GM19467 (cell line): ENCODE measurements at regions not wholly inside any gene's neighbourhood (a gene's known extent, or its start where the extent isn't known, plus 50 kb on each side); places are given as distances from the start of the nearest gene placed in this dataset.
"Not testable (repeated sequence)": the region's sequence is repeated elsewhere in the genome, so short reads cannot be mapped to it uniquely, and the experiment has no call there.

ENCODE experiments used
- ATAC-seq: cut with Tn5 transposase; IDR thresholded peaks from one replicate; pipeline ENCODE4 v1.9.1; 2021; ENCODE audit warnings: mild to moderate bottlenecking, moderate library complexity; ENCODE audit not compliant: unreplicated experiment

GRCh38 chr11:22449441-22449840, 111.3 kb downstream of the SLC17A6 start:
- no peak for ATAC-seq

GRCh38 chr11:22444076-22444475, 105.9 kb downstream of the SLC17A6 start:
- no peak for ATAC-seq

GRCh38 chr11:22441831-22442230, 103.7 kb downstream of the SLC17A6 start:
- ATAC-seq: no peak

GRCh38 chr11:22435582-22435981, 97.4 kb downstream of the SLC17A6 start:
- ATAC-seq: not testable (repeated sequence)

- no peak for ATAC-seq
Measured at GRCh38 chr11:22433517-22433916, 95.3 kb downstream of the SLC17A6 start.

- no peak for ATAC-seq
Measured at GRCh38 chr11:22433094-22433455, 94.9 kb downstream of the SLC17A6 start.

- ATAC-seq: no peak
Measured at GRCh38 chr11:22432291-22433093, 94.3 kb downstream of the SLC17A6 start.

- no peak for ATAC-seq
Measured at GRCh38 chr11:22431106-22431505, 92.9 kb downstream of the SLC17A6 start.

GRCh38 chr11:22430639-22431038, 92.5 kb downstream of the SLC17A6 start:
- no peak for ATAC-seq

GRCh38 chr11:22430141-22430541, 92.0 kb downstream of the SLC17A6 start:
- no peak for ATAC-seq
